SK-N-SH (cell line): ENCODE measurements at regions not wholly inside any gene's neighbourhood (a gene's known extent, or its start where the extent isn't known, plus 50 kb on each side); places are given as distances from the start of the nearest gene placed in this dataset.

ENCODE experiments used
- CTCF ChIA-PET: fragments of 300-600, 350-600 bp; formaldehyde crosslinking; extraction: SDS; loops from one replicate; lab custom pipeline; 2021; lab: Yijun Ruan, JAX
- POLR2A ChIA-PET: fragments of 350-600 bp; sonication (Branson Sonifier 250); formaldehyde crosslinking; extraction: SDS; loops from one replicate; lab custom pipeline; 2020; ENCODE audit warnings: antibody characterized with exemption, inconsistent platforms; lab: Yijun Ruan, JAX
- DNase-seq: peaks from one replicate; pipeline ENCODE4 v3.0.0; 2012
- H2AFZ ChIP-seq: fragments of 200-600 bp; sonication (generic); 2 replicates; pipeline ENCODE4 v1.8.1; 2016; ENCODE audit warnings: antibody characterized with exemption, mild to moderate bottlenecking, low read depth
- H3F3A ChIP-seq: fragments of 200-600 bp; sonication (generic); replicated peaks from 2 replicates; pipeline ENCODE3; 2016; ENCODE audit warnings: antibody characterized with exemption, mild to moderate bottlenecking; ENCODE audit not compliant: insufficient read depth
- H3K27ac ChIP-seq, 2 experiments: fragments of 200-500 bp in 1 of 2; fragments of 200-600 bp in 1 of 2; sonication (Bioruptor generic) in 1 of 2; sonication (generic), shearing (Covaris generic) in 1 of 2; 2 replicates each; pipeline versions ENCODE4 v1.5.1 to v1.6.1; 2014 to 2016; ENCODE audit warnings: low read depth in 2 of 2, inconsistent platforms in 1 of 2, low read length in 1 of 2, mild to moderate bottlenecking in 1 of 2, mixed read lengths in 1 of 2
- H3K27me3 ChIP-seq: fragments of 200-600 bp; sonication (generic), shearing (Covaris generic); 2 replicates; pipeline ENCODE4 v1.6.1; 2016; ENCODE audit warnings: mixed run types; ENCODE audit not compliant: insufficient read depth
- H3K36me3 ChIP-seq, 2 experiments: fragments of 200-500 bp in 1 of 2; fragments of 200-600 bp in 1 of 2; sonication (Bioruptor generic) in 1 of 2; sonication (generic) in 1 of 2; replicated peaks in 1 of 2; 2 replicates each; pipeline versions ENCODE3 to v1.5.1; 2014 to 2016; ENCODE audit warnings: low read length in 1 of 2, mild to moderate bottlenecking in 1 of 2; ENCODE audit not compliant: insufficient read depth in 2 of 2, control insufficient read depth in 1 of 2
- H3K4me1 ChIP-seq, 2 experiments: fragments of 200-500 bp in 1 of 2; fragments of 200-600 bp in 1 of 2; sonication (Bioruptor generic) in 1 of 2; sonication (generic), shearing (Covaris generic) in 1 of 2; 2 replicates each; pipeline versions ENCODE4 v1.5.1 to v1.6.1; 2014 to 2016; ENCODE audit warnings: low read depth in 1 of 2, low read length in 1 of 2, mixed run types in 1 of 2; ENCODE audit not compliant: insufficient read depth in 2 of 2, control insufficient read depth in 1 of 2
- H3K4me2 ChIP-seq: fragments of 200-600 bp; sonication (generic), shearing (Covaris generic); 2 replicates; pipeline ENCODE4 v1.6.1; 2017; ENCODE audit warnings: mixed run types
- H3K4me3 ChIP-seq, 2 experiments: fragments of 200-500 bp in 1 of 2; fragments of 200-600 bp in 1 of 2; sonication (Bioruptor generic) in 1 of 2; sonication (generic), shearing (Covaris generic) in 1 of 2; 2 replicates each; pipeline versions ENCODE4 v1.5.1 to v1.8.1; 2014 to 2016; ENCODE audit warnings: low read depth in 2 of 2, inconsistent platforms in 1 of 2, low read length in 1 of 2, mild to moderate bottlenecking in 1 of 2, mixed read lengths in 1 of 2, moderate library complexity in 1 of 2
- H3K79me2 ChIP-seq: fragments of 200-600 bp; sonication (generic); 2 replicates; pipeline ENCODE4 v1.8.1; 2017; ENCODE audit warnings: mild to moderate bottlenecking; ENCODE audit not compliant: insufficient read depth
- H3K9ac ChIP-seq: fragments of 200-600 bp; sonication (generic); 2 replicates; pipeline ENCODE4 v1.6.1; 2017; ENCODE audit warnings: mixed run types
- H3K9me2 ChIP-seq: fragments of 200-600 bp; sonication (generic); 2 replicates; pipeline ENCODE4 v1.6.1; 2017; ENCODE audit warnings: mixed run types
- H3K9me3 ChIP-seq: fragments of 200-600 bp; sonication (generic); 2 replicates; pipeline ENCODE4 v1.6.1; 2017; ENCODE audit warnings: mixed run types, mild to moderate bottlenecking, moderate library complexity
- H4K20me1 ChIP-seq: fragments of 200-600 bp; sonication (generic); 2 replicates; pipeline ENCODE4 v1.6.1; 2017; ENCODE audit warnings: mild to moderate bottlenecking, mixed run types; ENCODE audit not compliant: insufficient read depth
- FOXJ3 ChIP-seq: sonication (generic); formaldehyde crosslinking; IDR thresholded peaks from 2 replicates; pipeline ENCODE4 v1.5.1; 2020; ENCODE audit warnings: mild to moderate bottlenecking, missing genetic modification reagents
- FOXM1 ChIP-seq: IDR thresholded peaks from 2 replicates; pipeline ENCODE4 v1.4.0; 2012; ENCODE audit warnings: low read depth, mild to moderate bottlenecking
- GATA2 ChIP-seq: sonication (generic); formaldehyde crosslinking; IDR thresholded peaks from 2 replicates; pipeline ENCODE4 v1.5.0; 2020; ENCODE audit warnings: mild to moderate bottlenecking, missing genetic modification reagents
- JUND ChIP-seq: IDR thresholded peaks from 2 replicates; pipeline ENCODE4 v1.4.0; 2012
- MEF2A ChIP-seq: IDR thresholded peaks from 2 replicates; pipeline ENCODE4 v1.4.0; 2012; ENCODE audit warnings: low read depth, borderline replicate concordance
- MXI1 ChIP-seq: IDR thresholded peaks from 2 replicates; pipeline ENCODE4 v1.6.1; 2012; ENCODE audit warnings: mild to moderate bottlenecking, low read depth, low read length, improper control_type of control experiment
- NFIC ChIP-seq: IDR thresholded peaks from 2 replicates; pipeline ENCODE4 v1.4.0; 2012; ENCODE audit warnings: borderline replicate concordance
- NRF1 ChIP-seq: IDR thresholded peaks from 2 replicates; pipeline ENCODE4 v1.6.1; 2012; ENCODE audit warnings: low read depth, mild to moderate bottlenecking, low read length
- POLR2AphosphoS5 ChIP-seq: IDR thresholded peaks from 2 replicates; pipeline ENCODE4 v1.6.1; 2012; ENCODE audit warnings: low read depth, low read length
- RCOR1 ChIP-seq: fragments of 150-350 bp; IDR thresholded peaks from 2 replicates; pipeline ENCODE4 v1.6.1; 2017; ENCODE audit warnings: antibody characterized with exemption, low read length
- RFX5 ChIP-seq: IDR thresholded peaks from 2 replicates; pipeline ENCODE4 v1.6.1; 2012; ENCODE audit warnings: mild to moderate bottlenecking, improper control_type of control experiment, low read length
- TCF12 ChIP-seq: IDR thresholded peaks from 2 replicates; pipeline ENCODE4 v1.4.0; 2012
- YY1 ChIP-seq: IDR thresholded peaks from 2 replicates; pipeline ENCODE4 v1.4.0; 2012; ENCODE audit warnings: low read depth, mild to moderate bottlenecking
- WGBS: methylation state at CpG from one replicate; pipeline ENCODE4 v1.1.6; 2017; ENCODE audit warnings: low lambda C conversion rate; 5-methylcytosine and 5-hydroxymethylcytosine counted together
- TF ChIP-seq, protein P1 (sequence below): fragments of 150-350 bp; IDR thresholded peaks from 2 replicates; pipeline ENCODE4 v1.6.1; 2017; ENCODE audit warnings: antibody characterized with exemption, low read length, low read depth, borderline replicate concordance
- TF ChIP-seq, protein P2 (sequence below): IDR thresholded peaks from 2 replicates; pipeline ENCODE4 v1.4.0; 2012; ENCODE audit warnings: low read depth
- TF ChIP-seq, protein P3 (sequence below): IDR thresholded peaks from 2 replicates; pipeline ENCODE4 v1.6.1; 2012; ENCODE audit warnings: mild to moderate bottlenecking, low read depth, low read length, moderate library complexity
- TF ChIP-seq, protein P4 (sequence below): IDR thresholded peaks from 2 replicates; pipeline ENCODE4 v1.4.0; 2012; ENCODE audit warnings: low read depth, borderline replicate concordance
- TF ChIP-seq, protein P5 (sequence below): IDR thresholded peaks from 2 replicates; pipeline ENCODE4 v1.4.0; 2012; ENCODE audit warnings: low read depth, borderline replicate concordance

DNA sequence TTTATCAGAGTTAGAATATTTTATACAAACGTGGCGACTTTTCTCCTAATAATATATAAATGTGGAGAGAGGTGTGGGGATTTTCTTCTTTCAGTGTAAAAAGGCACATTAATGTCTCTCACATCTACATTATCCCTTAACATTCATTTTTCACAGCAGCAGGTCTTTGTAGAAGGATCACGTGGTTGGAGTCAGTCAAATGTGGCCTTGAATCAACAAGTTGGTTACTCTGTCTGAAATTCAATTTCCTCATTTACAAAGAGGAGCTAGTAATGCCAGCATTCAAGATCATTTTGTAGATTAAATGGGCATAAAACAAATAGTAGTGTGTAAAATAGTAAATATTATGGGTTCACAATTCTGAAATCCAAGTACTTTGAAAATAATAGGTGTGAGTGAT, 183.1 kb upstream of the SEMA3E start:
- Histone ChIP-seq H3K27ac (no peak overlapping the region), H3F3A (no peaks in the 10 kb centered on the region), H3K4me1 (peaks cover 0 to 3% of the 10 kb centered on the region in 2 experiments; a peak in 1 of 4 replicates), H3K9me2 (no peaks in the 10 kb centered on the region), H3K9me3 (no peaks in the 10 kb centered on the region), H4K20me1 (no peaks in the 10 kb centered on the region)
- POLR2A ChIA-PET = no interaction called here
- no peak for DNase-seq
- WGBS = 84% methylated on average over 3 of the region's 3 CpGs
- TF ChIP-seq JUND (no peak), FOXM1 (no peak), TCF12 (no peak), MEF2A (no peak), NRF1 (no peak), GATA2 (CRISPR knock-in tag) (no peak), RFX5 (no peak), NFIC (no peak), POLR2AphosphoS5 (no peak), RCOR1 (no peak), FOXJ3 (no peak), YY1 (no peak), MXI1 (no peak)
- TF ChIP-seq, protein P1, sequence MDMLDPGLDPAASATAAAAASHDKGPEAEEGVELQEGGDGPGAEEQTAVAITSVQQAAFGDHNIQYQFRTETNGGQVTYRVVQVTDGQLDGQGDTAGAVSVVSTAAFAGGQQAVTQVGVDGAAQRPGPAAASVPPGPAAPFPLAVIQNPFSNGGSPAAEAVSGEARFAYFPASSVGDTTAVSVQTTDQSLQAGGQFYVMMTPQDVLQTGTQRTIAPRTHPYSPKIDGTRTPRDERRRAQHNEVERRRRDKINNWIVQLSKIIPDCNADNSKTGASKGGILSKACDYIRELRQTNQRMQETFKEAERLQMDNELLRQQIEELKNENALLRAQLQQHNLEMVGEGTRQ = no peak
- TF ChIP-seq, protein P2, sequence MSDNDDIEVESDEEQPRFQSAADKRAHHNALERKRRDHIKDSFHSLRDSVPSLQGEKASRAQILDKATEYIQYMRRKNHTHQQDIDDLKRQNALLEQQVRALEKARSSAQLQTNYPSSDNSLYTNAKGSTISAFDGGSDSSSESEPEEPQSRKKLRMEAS = no peak
- TF ChIP-seq, protein P3, sequence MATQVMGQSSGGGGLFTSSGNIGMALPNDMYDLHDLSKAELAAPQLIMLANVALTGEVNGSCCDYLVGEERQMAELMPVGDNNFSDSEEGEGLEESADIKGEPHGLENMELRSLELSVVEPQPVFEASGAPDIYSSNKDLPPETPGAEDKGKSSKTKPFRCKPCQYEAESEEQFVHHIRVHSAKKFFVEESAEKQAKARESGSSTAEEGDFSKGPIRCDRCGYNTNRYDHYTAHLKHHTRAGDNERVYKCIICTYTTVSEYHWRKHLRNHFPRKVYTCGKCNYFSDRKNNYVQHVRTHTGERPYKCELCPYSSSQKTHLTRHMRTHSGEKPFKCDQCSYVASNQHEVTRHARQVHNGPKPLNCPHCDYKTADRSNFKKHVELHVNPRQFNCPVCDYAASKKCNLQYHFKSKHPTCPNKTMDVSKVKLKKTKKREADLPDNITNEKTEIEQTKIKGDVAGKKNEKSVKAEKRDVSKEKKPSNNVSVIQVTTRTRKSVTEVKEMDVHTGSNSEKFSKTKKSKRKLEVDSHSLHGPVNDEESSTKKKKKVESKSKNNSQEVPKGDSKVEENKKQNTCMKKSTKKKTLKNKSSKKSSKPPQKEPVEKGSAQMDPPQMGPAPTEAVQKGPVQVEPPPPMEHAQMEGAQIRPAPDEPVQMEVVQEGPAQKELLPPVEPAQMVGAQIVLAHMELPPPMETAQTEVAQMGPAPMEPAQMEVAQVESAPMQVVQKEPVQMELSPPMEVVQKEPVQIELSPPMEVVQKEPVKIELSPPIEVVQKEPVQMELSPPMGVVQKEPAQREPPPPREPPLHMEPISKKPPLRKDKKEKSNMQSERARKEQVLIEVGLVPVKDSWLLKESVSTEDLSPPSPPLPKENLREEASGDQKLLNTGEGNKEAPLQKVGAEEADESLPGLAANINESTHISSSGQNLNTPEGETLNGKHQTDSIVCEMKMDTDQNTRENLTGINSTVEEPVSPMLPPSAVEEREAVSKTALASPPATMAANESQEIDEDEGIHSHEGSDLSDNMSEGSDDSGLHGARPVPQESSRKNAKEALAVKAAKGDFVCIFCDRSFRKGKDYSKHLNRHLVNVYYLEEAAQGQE = no peak
- TF ChIP-seq, protein P4, sequence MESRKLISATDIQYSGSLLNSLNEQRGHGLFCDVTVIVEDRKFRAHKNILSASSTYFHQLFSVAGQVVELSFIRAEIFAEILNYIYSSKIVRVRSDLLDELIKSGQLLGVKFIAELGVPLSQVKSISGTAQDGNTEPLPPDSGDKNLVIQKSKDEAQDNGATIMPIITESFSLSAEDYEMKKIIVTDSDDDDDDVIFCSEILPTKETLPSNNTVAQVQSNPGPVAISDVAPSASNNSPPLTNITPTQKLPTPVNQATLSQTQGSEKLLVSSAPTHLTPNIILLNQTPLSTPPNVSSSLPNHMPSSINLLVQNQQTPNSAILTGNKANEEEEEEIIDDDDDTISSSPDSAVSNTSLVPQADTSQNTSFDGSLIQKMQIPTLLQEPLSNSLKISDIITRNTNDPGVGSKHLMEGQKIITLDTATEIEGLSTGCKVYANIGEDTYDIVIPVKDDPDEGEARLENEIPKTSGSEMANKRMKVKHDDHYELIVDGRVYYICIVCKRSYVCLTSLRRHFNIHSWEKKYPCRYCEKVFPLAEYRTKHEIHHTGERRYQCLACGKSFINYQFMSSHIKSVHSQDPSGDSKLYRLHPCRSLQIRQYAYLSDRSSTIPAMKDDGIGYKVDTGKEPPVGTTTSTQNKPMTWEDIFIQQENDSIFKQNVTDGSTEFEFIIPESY = no peak
- TF ChIP-seq, protein P5, sequence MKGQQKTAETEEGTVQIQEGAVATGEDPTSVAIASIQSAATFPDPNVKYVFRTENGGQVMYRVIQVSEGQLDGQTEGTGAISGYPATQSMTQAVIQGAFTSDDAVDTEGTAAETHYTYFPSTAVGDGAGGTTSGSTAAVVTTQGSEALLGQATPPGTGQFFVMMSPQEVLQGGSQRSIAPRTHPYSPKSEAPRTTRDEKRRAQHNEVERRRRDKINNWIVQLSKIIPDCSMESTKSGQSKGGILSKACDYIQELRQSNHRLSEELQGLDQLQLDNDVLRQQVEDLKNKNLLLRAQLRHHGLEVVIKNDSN = no peak
- TF ChIP-seq, all 33 proteins: peak for 0
- Histone ChIP-seq H3K9ac (no peak overlapping the region), H3K4me2 (no peak overlapping the region), H3K27me3 (no peaks in the 10 kb centered on the region), H2AFZ (no peak overlapping the region), H3K36me3 (no peaks in the 10 kb centered on the region), H3K4me3 (no peak overlapping the region), H3K79me2 (no peaks in the 10 kb centered on the region)
- CTCF ChIA-PET = interaction anchor here (0.7 to 1.4 kb wide), 4 partner anchors 12 to 665 kb away, joined by 3 to 5 read pairs (median 3); no protein-coding TSS in a partner anchor
